K562 (cell line): ENCODE measurements at regions not wholly inside any gene's neighbourhood (a gene's known extent, or its start where the extent isn't known, plus 50 kb on each side); places are given as distances from the start of the nearest gene placed in this dataset.
A peak's percentile ranks its signal among the peaks of the same experiment; 100 is the strongest.

Source experiments
- ATAC-seq: fragments of 200-7000 bp; cut with Tn5 transposase; 3 replicates; pipeline ENCODE4 v1.9.1; 2020; ENCODE audit warnings: moderate library complexity
- BruUV-seq: library from RNA; stranded (reverse); fragments of 400-500 nt; replicated peaks from 2 replicates; lab custom pipeline; 2021; lab: Mats Ljungman, UMichigan
- CTCF ChIA-PET: fragments of 300-600 bp; formaldehyde crosslinking; extraction: SDS; loops from one replicate; lab custom pipeline; 2021; ENCODE audit warnings: low intra/inter-chr PET ratio; lab: Yijun Ruan, JAX
- POLR2A ChIA-PET: fragments of 300-600, 350-650 bp; sonication (Branson Sonifier 250); formaldehyde crosslinking; extraction: SDS; loops from one replicate; lab custom pipeline; 2021; ENCODE audit warnings: antibody characterized with exemption, inconsistent platforms; lab: Yijun Ruan, JAX
- DNase-seq, 4 experiments: peaks; one replicate each; pipeline versions ENCODE4 v3.0.0 to v3.0.0-alpha.2; 2011 to 2018; ENCODE audit warnings: low spot score in 3 of 4, mixed read lengths in 3 of 4; ENCODE audit errors: extremely low read depth in 1 of 4
- FAIRE-seq: peaks from 2 replicates; lab custom pipeline; 2011; peaks lifted over from hg19 to GRCh38; lab: Jason Lieb, UNC
- H2AFZ ChIP-seq: 2 replicates; pipeline ENCODE4 v1.6.0; 2011; ENCODE audit warnings: low read depth, low read length, control low read depth, inconsistent platforms
- H3K27ac ChIP-seq: fragments of 200-600 bp; 3 replicates; pipeline ENCODE4 v1.8.0; 2011; ENCODE audit warnings: low read depth, mild to moderate bottlenecking, control low read depth, inconsistent platforms, low read length, moderate library complexity, mixed read lengths; ENCODE audit errors: extremely low read depth
- H3K27me3 ChIP-seq, 2 experiments: fragments of 300-600 bp in 1 of 2; 2 replicates in 1 of 2; 3 replicates in 1 of 2; pipeline versions ENCODE4 v1.6.0 to v1.8.0; 2011; ENCODE audit warnings: inconsistent platforms in 2 of 2, low read length in 2 of 2, mild to moderate bottlenecking in 1 of 2, mixed read lengths in 1 of 2, moderate library complexity in 1 of 2; ENCODE audit not compliant: control insufficient read depth in 2 of 2, insufficient read depth in 2 of 2
- H3K36me3 ChIP-seq: fragments of 300-600 bp; 3 replicates; pipeline ENCODE4 v1.8.0; 2011; ENCODE audit warnings: mild to moderate bottlenecking, low read length, inconsistent platforms; ENCODE audit not compliant: control insufficient read depth, insufficient read depth
- H3K4me1 ChIP-seq, 2 experiments: fragments of 200-600 bp in 1 of 2; replicated peaks in 1 of 2; 2 replicates in 1 of 2; 3 replicates in 1 of 2; pipeline versions ENCODE4 v1.5.1 to v1.8.0; 2011; ENCODE audit warnings: inconsistent platforms in 2 of 2, low read length in 2 of 2, mild to moderate bottlenecking in 1 of 2, mixed read lengths in 1 of 2, moderate library complexity in 1 of 2; ENCODE audit not compliant: control insufficient read depth in 2 of 2, insufficient read depth in 2 of 2
- H3K4me2 ChIP-seq: 2 replicates; pipeline ENCODE4 v1.6.1; 2011; ENCODE audit warnings: low read length, control low read depth, inconsistent platforms, mixed read lengths; ENCODE audit not compliant: insufficient read depth
- H3K4me3 ChIP-seq: fragments of 200-600 bp; sonication (generic), shearing (Covaris generic); 2 replicates; pipeline ENCODE4 v1.5.1; 2016; ENCODE audit warnings: control low read depth, inconsistent platforms
- H3K79me2 ChIP-seq: fragments of 200-600 bp; 3 replicates; pipeline ENCODE4 v1.8.0; 2011; ENCODE audit warnings: low read length, inconsistent platforms; ENCODE audit not compliant: control insufficient read depth, insufficient read depth
- H3K9ac ChIP-seq, 2 experiments: 2 replicates each; pipeline versions ENCODE4 v1.6.0 to v1.6.1; 2011; ENCODE audit warnings: low read depth in 2 of 2, low read length in 2 of 2, control low read depth in 1 of 2, inconsistent platforms in 1 of 2, mild to moderate bottlenecking in 1 of 2, mixed read lengths in 1 of 2; ENCODE audit not compliant: insufficient read depth in 1 of 2
- H3K9me1 ChIP-seq: one replicate; pipeline ENCODE4 v1.6.0; 2011; ENCODE audit warnings: inconsistent platforms, mild to moderate bottlenecking, low read length, moderate library complexity; ENCODE audit not compliant: control insufficient read depth, insufficient read depth
- H3K9me3 ChIP-seq: replicated peaks from 2 replicates; pipeline ENCODE4 v1.5.1; 2011; ENCODE audit warnings: low read depth, low read length, inconsistent platforms; ENCODE audit not compliant: control insufficient read depth, insufficient read depth
- H4K20me1 ChIP-seq: replicated peaks from 2 replicates; pipeline ENCODE4 v1.6.1; 2011; ENCODE audit warnings: low read length, inconsistent platforms, mixed read lengths; ENCODE audit not compliant: control insufficient read depth, insufficient read depth
- SRSF9 ChIP-seq: fragments of 200-400 bp; formaldehyde crosslinking; IDR thresholded peaks from 2 replicates; pipeline ENCODE4 v1.6.1; 2017; ENCODE audit warnings: low read depth, low read length, borderline replicate concordance
- ZFP36 ChIP-seq: fragments of 150-350 bp; IDR thresholded peaks from 2 replicates; pipeline ENCODE4 v1.6.1; 2018; ENCODE audit warnings: low read length, low read depth; ENCODE audit not compliant: partially characterized antibody
- WGBS: fragments of 100-300 bp; shearing (Covaris generic); methylation state at CpG from one replicate; pipeline ENCODE4 v1.1.6; 2016; ENCODE audit warnings: low coverage, mixed read lengths; ENCODE audit not compliant: insufficient coverage; ENCODE audit errors: missing lambda C conversion rate; 5-methylcytosine and 5-hydroxymethylcytosine counted together
- in situ Hi-C: fragments of 300-500 bp; cut with MboI; formaldehyde crosslinking; loops from 4 replicates; pipeline ENCODE4 v1.15.0; 2018; ENCODE audit warnings: inconsistent platforms, mixed read lengths
- intact Hi-C: fragments of 100-400 bp; cut with micrococcal nuclease; formaldehyde crosslinking; loops from 2 replicates; pipeline ENCODE4 v1.14.2; 2022
- TF ChIP-seq, protein P1 (sequence below): sonication (generic); formaldehyde crosslinking; IDR thresholded peaks from 2 replicates; pipeline ENCODE4 v1.4.0; 2020; ENCODE audit warnings: mild to moderate bottlenecking, missing genetic modification reagents

DNA sequence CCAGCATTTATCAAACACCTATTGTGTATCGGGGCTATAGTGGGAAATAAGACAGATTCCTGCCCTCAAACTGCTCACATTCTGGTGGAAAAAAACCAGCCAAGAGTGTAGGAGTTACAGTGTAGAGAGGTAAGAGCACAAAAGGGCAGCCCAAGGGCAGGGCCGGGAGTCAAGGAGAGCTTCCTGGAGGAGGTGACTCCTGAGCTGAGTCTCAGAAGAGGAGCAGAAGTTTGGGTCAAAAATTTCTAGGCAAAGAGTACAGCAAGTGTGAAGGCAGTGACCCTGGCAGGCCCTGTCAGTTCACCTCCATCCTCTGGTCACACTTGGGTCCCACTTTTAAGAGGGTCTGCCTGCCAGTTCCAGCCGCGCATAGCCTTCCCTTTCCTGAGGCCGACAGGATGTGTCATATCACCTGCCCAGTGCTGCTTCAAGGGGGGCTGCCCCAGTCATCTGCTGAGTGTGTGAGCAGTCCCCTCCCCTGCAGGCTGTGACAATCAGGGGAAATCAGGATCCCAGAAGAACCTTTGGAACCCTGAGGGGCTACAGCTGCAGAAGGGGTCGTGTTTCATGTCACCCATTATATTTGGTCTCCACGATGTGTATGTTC is 118.4 kb downstream of the GLI2 start:
- FAIRE-seq (no peak), DNase-seq (no peak), ATAC-seq (no peak)
- ChIA-PET POLR2A (no interaction called here), CTCF (no interaction called here)
- H2AFZ ChIP-seq, result no peak overlapping the region
- no peaks in the 10 kb centered on the region for H3K36me3 ChIP-seq
- H3K9me1 ChIP-seq, result no peaks in the 10 kb centered on the region
- peaks cover 14 to 39% of the 10 kb centered on the region in 2 experiments; a peak in 4 of 5 replicates for H3K27me3 ChIP-seq
- no peak overlapping the region for H3K27ac ChIP-seq
- H3K79me2 ChIP-seq, result no peaks in the 10 kb centered on the region
- H4K20me1 ChIP-seq, result 0 out of 2 replicates have a peak, but pooled peaks cover 6% of the 10 kb centered on the region
- H3K4me2 ChIP-seq, result no peak overlapping the region
- intact Hi-C loops (no loop called here), in situ Hi-C loops (no loop called here)
- no peak overlapping the region for H3K9ac ChIP-seq
- no TSS peak for BruUV-seq
- no peaks in the 10 kb centered on the region for H3K9me3 ChIP-seq
- no peaks in the 10 kb centered on the region for H3K4me1 ChIP-seq
- TF ChIP-seq ZFP36, result peak; percentile 76
- TF ChIP-seq, protein P1, sequence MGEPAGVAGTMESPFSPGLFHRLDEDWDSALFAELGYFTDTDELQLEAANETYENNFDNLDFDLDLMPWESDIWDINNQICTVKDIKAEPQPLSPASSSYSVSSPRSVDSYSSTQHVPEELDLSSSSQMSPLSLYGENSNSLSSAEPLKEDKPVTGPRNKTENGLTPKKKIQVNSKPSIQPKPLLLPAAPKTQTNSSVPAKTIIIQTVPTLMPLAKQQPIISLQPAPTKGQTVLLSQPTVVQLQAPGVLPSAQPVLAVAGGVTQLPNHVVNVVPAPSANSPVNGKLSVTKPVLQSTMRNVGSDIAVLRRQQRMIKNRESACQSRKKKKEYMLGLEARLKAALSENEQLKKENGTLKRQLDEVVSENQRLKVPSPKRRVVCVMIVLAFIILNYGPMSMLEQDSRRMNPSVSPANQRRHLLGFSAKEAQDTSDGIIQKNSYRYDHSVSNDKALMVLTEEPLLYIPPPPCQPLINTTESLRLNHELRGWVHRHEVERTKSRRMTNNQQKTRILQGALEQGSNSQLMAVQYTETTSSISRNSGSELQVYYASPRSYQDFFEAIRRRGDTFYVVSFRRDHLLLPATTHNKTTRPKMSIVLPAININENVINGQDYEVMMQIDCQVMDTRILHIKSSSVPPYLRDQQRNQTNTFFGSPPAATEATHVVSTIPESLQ (CRISPR knock-in tag), result no peak
- no peak for TF ChIP-seq SRSF9
- TF ChIP-seq, all 486 proteins: peak for 1
- H3K4me3 ChIP-seq, result no peak overlapping the region
- WGBS, result 4% methylated on average over 7 of the region's 7 CpGs
